Transverse colon (tissue), 4 donors: ENCODE measurements at regions not wholly inside any gene's neighbourhood (a gene's known extent, or its start where the extent isn't known, plus 50 kb on each side); places are given as distances from the start of the nearest gene placed in this dataset.

Source experiments
- DNase-seq: peaks from one replicate; pipeline ENCODE4 v3.0.0-alpha.2; 2019
- H3K27ac ChIP-seq, 4 donors: fragments of 200-600 bp; sonication (generic); 2 replicates each; pipeline ENCODE4 v1.5.1; 2016 to 2018; ENCODE audit warnings: inconsistent platforms in 4 of 4
- H3K27me3 ChIP-seq: fragments of 200-600 bp; sonication (generic); 2 replicates; pipeline ENCODE4 v1.5.1; 2017; ENCODE audit warnings: inconsistent platforms
- H3K36me3 ChIP-seq, 4 donors: fragments of 200-600 bp; sonication (generic); 2 replicates each; pipeline ENCODE4 v1.5.1; 2017 to 2019; ENCODE audit warnings: inconsistent platforms in 4 of 4
- H3K4me1 ChIP-seq, 4 donors: fragments of 200-600 bp; sonication (generic); 2 replicates each; pipeline ENCODE4 v1.5.1; 2017 to 2020; ENCODE audit warnings: inconsistent platforms in 4 of 4
- H3K4me3 ChIP-seq, 4 donors: fragments of 200-600 bp; sonication (generic); 1 replicate in 1 of 4; 2 replicates in 3 of 4; pipeline versions ENCODE4 v1.5.1 to v1.6.1; 2017 to 2019; ENCODE audit warnings: inconsistent platforms in 4 of 4
- H3K9me3 ChIP-seq, 2 donors: fragments of 200-600 bp; sonication (generic); 2 replicates each; pipeline ENCODE4 v1.5.1; 2017 to 2019; ENCODE audit warnings: inconsistent platforms in 2 of 2
- EP300 ChIP-seq: sonication (generic); formaldehyde crosslinking; IDR thresholded peaks from one replicate; pipeline ENCODE4 v1.6.1; 2017; ENCODE audit warnings: antibody characterized with exemption, low read depth
- POLR2A ChIP-seq: fragments of 450-650 bp; IDR thresholded peaks from one replicate; pipeline ENCODE4 v1.6.1; 2016; ENCODE audit warnings: antibody characterized with exemption, mild to moderate bottlenecking, moderate library complexity
- POLR2AphosphoS5 ChIP-seq, 3 donors: sonication (generic); formaldehyde crosslinking; IDR thresholded peaks; one replicate each; pipeline ENCODE4 v1.6.1; 2016; ENCODE audit warnings: antibody characterized with exemption in 3 of 3
- WGBS, 2 donors: methylation state at CpG; one replicate each; pipeline ENCODE4 v1.1.5; 2018; ENCODE audit warnings: low coverage in 1 of 2; 5-methylcytosine and 5-hydroxymethylcytosine counted together
- in situ Hi-C, 4 donors: fragments of 200-750 bp; cut with MboI; loops; one replicate each; pipeline versions ENCODE4 v1.15.0 to v1.15.1; 2017; ENCODE audit warnings: low sequenced_read_pairs in 3 of 4, low pct_ligation_motif_present in 1 of 4, low pct_unique_long_range_greater_than_20kb in 1 of 4
- intact Hi-C: fragments of 100-400 bp; cut with DNase I; formaldehyde crosslinking; loops from one replicate; pipeline ENCODE4 v1.15.1; 2023; ENCODE audit warnings: low total_unique reads
- TF ChIP-seq, protein P1 (sequence below), 5 experiments: fragments of 200-600 bp in 3 of 5; fragments of 450-650 bp in 2 of 5; sonication (generic) in 3 of 5; IDR thresholded peaks; 1 replicate in 2 of 5; 2 replicates in 3 of 5; pipeline ENCODE4 v1.5.1; 2016 to 2017; ENCODE audit warnings: antibody characterized with exemption in 5 of 5, inconsistent platforms in 3 of 5, mild to moderate bottlenecking in 2 of 5, moderate library complexity in 1 of 5

DNA sequence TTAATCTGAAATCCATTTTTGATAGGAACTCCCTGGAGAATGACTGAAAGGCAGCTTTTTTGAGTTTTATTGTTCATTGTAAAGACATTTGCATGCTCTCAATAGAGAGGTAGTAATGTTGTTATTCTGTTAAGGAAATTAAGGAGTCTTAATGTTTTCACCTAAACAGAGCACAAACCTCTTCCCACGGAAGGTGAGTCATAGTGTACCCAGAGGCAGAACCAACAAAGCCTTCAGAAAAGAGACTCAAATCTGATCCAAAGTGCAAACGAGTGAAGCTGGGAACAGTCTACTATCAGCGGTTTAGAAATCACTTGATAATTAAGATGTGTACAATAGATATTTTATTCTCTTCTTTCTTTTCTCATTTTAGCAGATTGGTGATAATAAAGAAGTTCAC lies 470.5 kb downstream of the PLK2 start:
- Histone ChIP-seq H3K4me3 (no peak overlapping the region), H3K9me3 (no peaks in the 10 kb centered on the region), H3K27me3 (no peaks in the 10 kb centered on the region), H3K4me1 (no peaks in the 10 kb centered on the region), H3K27ac (no peak overlapping the region), H3K36me3 (no peaks in the 10 kb centered on the region)
- no peak for TF ChIP-seq POLR2AphosphoS5 (IDR thresholded peaks at IDR 0.05)
- TF ChIP-seq EP300 = no peak
- TF ChIP-seq POLR2A = no peak
- TF ChIP-seq, protein P1, sequence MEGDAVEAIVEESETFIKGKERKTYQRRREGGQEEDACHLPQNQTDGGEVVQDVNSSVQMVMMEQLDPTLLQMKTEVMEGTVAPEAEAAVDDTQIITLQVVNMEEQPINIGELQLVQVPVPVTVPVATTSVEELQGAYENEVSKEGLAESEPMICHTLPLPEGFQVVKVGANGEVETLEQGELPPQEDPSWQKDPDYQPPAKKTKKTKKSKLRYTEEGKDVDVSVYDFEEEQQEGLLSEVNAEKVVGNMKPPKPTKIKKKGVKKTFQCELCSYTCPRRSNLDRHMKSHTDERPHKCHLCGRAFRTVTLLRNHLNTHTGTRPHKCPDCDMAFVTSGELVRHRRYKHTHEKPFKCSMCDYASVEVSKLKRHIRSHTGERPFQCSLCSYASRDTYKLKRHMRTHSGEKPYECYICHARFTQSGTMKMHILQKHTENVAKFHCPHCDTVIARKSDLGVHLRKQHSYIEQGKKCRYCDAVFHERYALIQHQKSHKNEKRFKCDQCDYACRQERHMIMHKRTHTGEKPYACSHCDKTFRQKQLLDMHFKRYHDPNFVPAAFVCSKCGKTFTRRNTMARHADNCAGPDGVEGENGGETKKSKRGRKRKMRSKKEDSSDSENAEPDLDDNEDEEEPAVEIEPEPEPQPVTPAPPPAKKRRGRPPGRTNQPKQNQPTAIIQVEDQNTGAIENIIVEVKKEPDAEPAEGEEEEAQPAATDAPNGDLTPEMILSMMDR (IDR thresholded peaks at IDR 0.05) = no peak
- in situ Hi-C loops = no loop called here
- no peak for DNase-seq
- intact Hi-C loops = no loop called here
- WGBS, 2 donors = 45 to 51% methylated on average over 3 of the region's 3 CpGs

DNA sequence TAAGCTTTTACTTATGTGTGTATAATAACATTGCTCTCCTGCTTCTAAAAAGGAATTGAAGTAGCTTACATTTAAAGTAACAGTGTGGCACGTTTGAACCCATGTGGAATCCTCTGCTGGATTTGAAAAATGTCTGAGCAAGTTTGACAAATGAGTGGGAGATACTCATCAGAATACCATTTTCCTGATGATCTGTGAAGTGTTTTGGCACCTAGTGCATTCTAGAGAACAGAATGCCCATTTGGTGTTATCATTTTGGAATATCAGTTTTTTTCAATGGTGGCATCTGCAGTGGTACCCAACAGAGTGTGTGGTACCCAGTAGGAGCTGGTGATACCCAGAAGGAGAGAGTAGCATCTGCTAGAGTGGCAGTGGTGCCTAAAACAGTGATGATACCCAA lies 471.1 kb downstream of the PLK2 start:
- Histone ChIP-seq H3K4me1 (no peaks in the 10 kb centered on the region), H3K4me3 (no peak overlapping the region), H3K36me3 (no peaks in the 10 kb centered on the region), H3K9me3 (no peaks in the 10 kb centered on the region), H3K27ac (no peak overlapping the region), H3K27me3 (no peaks in the 10 kb centered on the region)
- TF ChIP-seq POLR2AphosphoS5 (IDR thresholded peaks at IDR 0.05) (no peak), POLR2A (no peak), EP300 (no peak)
- TF ChIP-seq, protein P1 (IDR thresholded peaks at IDR 0.05) = no peak
- 67 to 83% methylated on average over 1 of the region's 1 CpG for WGBS, 2 donors
- in situ Hi-C loops (no loop called here), intact Hi-C loops (no loop called here)
- DNase-seq = no peak

DNA sequence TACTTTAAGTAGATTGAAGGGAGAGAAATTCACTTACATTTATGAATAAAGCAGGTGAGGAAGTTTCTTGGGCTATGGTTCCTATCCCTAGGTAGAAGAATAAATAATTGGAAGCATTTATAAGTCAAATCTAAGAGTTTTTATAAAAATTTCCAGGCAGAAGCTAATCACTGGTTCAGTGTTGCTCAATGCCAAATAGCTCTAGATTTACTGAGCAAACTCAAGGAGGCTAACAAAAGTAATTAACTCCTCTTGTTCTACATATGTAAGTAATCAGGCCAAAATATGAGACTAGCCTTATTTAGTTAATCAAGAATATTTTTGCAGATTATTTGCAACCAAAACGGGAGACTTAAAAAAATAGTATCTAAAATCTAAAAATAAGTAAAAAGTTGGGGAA lies 472.3 kb downstream of the PLK2 start:
- no peak for DNase-seq
- no peak overlapping the region for H3K4me3 ChIP-seq
- H3K36me3 ChIP-seq = no peaks in the 10 kb centered on the region
- no peaks in the 10 kb centered on the region for H3K9me3 ChIP-seq
- in situ Hi-C loops = no loop called here
- no peak overlapping the region for H3K27ac ChIP-seq
- no peaks in the 10 kb centered on the region for H3K4me1 ChIP-seq
- WGBS, 2 donors = 76 to 100% methylated on average over 1 of the region's 1 CpG
- intact Hi-C loops = no loop called here
- no peaks in the 10 kb centered on the region for H3K27me3 ChIP-seq
- TF ChIP-seq POLR2AphosphoS5 (IDR thresholded peaks at IDR 0.05) (no peak), POLR2A (no peak), EP300 (no peak)
- TF ChIP-seq, protein P1 (IDR thresholded peaks at IDR 0.05) = no peak

DNA sequence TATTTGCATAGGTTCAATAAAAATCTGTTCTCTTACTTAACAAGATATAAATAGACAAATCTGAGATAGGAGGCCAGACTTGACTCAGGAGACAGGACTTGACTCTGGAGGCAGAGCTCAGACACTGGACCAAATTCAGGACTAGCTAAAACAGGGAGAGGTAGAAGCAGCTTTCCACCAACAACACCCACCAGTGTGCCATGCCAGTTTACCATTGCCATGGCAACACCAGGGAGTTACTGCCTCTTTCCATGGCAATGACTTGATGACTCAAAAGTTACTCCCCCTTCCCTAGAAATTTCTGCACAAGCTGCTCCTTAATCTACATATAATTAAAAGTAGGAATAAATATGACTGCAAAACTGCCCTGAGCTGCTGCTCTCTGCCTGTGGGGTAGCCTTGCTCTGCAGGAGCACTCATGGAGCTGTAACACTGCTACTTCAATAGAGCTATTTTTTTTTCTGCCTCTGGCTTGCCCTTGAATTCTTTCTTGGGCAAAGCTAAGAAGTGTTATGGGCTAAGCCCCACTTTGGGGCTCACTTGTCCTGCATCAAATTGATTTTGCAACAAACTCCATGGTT lies 473.0 kb downstream of the PLK2 start:
- no peak for TF ChIP-seq EP300
- TF ChIP-seq, protein P1 (IDR thresholded peaks at IDR 0.05) = no peak
- no peak for TF ChIP-seq POLR2AphosphoS5 (IDR thresholded peaks at IDR 0.05)
- TF ChIP-seq POLR2A = no peak
- in situ Hi-C loops (no loop called here), intact Hi-C loops (no loop called here)
- no peak overlapping the region for H3K4me3 ChIP-seq
- H3K36me3 ChIP-seq = no peaks in the 10 kb centered on the region
- H3K27ac ChIP-seq = no peak overlapping the region
- no peaks in the 10 kb centered on the region for H3K27me3 ChIP-seq
- DNase-seq = no peak
- H3K9me3 ChIP-seq = no peaks in the 10 kb centered on the region
- H3K4me1 ChIP-seq = no peaks in the 10 kb centered on the region
